GM18519 (cell line): ENCODE measurements at regions not wholly inside any gene's neighbourhood (a gene's known extent, or its start where the extent isn't known, plus 50 kb on each side); places are given as distances from the start of the nearest gene placed in this dataset.

Source experiments
- ATAC-seq: cut with Tn5 transposase; IDR thresholded peaks from one replicate; pipeline ENCODE4 v1.9.1; 2021; ENCODE audit warnings: mild to moderate bottlenecking, moderate library complexity; ENCODE audit not compliant: unreplicated experiment, low FRiP score

DNA sequence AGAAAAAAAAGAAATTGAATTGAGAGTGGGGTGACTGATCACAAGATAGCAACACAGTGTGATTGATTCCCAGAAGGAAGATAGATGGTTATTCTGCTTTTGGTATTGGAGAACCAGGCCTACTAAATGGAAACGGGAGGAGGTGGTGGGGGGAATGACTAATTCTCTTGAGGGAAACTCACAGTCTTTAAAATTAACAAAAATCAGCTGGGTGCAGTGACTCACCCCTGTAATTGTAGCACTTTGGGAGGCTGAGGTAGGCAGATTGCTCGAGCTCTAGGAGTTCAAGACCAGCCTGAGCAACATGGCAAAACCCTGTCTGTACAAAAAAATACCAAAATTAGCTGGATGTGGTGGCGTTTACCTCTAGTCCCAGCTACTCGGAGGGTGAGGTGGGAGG, 134.6 kb upstream of the PDE4B start:
- no peak for ATAC-seq

DNA sequence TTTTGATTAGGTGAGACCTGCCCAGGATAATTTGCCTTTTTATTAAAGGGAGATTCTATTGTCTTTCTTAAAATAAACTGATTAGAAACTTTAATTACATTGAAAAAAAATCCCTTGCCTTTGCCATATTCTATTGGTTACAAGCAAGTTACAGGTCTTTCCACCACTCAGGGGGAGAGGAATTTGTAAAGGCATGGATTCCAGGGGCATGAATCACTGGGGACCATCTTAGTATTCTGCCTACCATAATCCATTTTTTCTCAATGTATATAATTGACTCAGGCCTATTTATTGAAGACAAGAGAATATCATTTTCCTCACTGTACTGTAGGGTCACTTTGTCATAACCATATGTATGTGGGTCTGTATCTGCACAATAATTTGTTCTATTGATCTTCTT, 124.3 kb upstream of the PDE4B start:
- ATAC-seq, result no peak

- no peak for ATAC-seq
Measured at GRCh38 chr1:65670518-65670917, 122.2 kb upstream of the PDE4B start.

GRCh38 chr1:65674522-65674921, 118.2 kb upstream of the PDE4B start:
- ATAC-seq, result no peak

DNA sequence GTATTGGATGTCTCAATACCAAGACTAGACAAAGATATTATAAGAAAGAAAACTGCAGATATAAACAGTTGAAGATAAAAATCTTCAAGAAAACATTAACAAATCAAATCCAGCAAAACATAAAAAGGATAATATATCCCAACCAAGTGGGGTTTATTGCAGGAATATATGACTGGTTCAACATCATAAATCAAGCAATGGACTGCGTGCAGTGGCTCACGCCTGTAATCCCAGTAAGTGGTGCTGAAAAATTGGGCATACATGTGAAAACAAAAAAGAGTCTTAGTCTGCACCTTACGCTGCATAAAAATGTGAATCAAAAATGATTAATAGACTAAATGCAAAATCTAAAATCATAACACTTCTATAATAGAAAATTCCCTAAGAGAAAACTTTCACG, 112.9 kb upstream of the PDE4B start:
- no peak for ATAC-seq

DNA sequence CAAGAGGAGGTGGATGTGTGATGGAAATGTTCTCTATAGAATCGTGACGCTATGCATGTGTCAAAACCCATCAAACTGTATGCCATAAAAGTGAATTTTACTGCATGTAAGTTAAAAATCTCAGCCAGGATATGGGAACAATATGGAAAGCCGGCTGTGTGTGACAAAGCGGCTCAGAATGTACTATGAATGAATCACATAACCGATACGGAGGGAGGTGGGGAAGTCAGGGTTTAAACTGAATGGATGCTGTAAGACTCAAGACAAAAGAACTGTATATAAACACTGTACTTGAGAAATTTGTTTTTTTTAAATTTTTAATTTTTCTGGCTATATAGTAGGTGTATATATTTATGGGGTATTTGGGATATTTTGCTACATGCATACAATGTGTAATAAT, 111.6 kb upstream of the PDE4B start:
- no peak for ATAC-seq

DNA sequence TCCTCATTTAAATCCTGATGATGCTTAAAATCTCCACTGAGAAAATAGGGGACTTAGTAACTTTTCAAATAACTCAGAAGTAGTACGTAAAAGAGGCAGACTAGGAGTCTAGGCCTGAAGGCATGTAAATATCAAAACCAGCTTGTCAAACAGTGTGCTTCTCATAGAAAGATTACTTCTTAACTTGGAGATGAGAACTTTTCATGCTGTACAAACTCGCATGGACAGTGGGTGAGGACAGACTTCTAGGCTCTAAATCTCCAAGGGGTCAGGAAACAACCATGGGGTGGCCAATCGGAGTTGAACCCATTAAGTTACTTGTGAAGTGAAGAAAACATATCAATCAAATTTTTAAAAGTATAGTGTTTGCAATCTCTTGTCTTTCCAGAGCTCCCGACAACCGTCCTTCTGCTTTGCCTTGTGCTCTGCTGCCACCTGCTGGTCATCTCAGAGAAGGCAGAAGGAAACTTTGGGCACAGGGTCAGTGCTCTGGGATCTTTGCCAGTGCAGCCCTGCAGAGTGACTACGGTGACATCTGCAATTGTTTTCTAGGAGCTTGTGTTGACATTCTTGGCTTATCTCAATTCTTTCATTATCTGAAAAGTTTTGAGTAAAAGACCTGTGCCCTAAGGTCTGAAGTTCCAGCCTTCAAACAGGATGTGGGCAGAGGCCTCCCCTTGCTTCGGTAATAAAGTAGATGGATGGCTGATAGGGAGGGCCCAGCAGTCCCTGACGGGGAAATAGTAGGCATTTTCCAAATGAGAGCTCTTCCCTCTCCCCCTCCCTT, 105.1 kb upstream of the PDE4B start:
- peak; percentile 91 for ATAC-seq

- no peak for ATAC-seq
Measured at GRCh38 chr1:65688215-65688566, 104.5 kb upstream of the PDE4B start.

DNA sequence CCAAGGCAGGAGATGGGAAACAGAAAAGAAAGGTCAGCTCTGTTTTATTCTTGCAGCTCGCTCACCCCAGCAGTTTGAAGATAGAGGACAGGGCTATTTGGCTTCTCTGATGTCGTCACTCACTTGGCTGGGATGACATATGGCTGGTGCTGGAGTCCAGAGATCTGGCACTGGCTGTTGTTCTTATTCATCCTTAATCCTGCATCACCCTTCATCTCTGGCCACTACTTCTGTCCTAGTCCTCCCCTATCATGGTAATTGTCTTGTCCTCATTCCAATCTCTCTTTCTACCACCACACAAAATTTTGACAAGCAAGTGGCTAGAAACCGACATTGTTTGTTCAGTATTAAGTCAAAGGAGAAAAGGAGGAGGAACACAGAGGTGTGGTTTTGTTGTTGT, 103.8 kb upstream of the PDE4B start:
- ATAC-seq, result no peak

DNA sequence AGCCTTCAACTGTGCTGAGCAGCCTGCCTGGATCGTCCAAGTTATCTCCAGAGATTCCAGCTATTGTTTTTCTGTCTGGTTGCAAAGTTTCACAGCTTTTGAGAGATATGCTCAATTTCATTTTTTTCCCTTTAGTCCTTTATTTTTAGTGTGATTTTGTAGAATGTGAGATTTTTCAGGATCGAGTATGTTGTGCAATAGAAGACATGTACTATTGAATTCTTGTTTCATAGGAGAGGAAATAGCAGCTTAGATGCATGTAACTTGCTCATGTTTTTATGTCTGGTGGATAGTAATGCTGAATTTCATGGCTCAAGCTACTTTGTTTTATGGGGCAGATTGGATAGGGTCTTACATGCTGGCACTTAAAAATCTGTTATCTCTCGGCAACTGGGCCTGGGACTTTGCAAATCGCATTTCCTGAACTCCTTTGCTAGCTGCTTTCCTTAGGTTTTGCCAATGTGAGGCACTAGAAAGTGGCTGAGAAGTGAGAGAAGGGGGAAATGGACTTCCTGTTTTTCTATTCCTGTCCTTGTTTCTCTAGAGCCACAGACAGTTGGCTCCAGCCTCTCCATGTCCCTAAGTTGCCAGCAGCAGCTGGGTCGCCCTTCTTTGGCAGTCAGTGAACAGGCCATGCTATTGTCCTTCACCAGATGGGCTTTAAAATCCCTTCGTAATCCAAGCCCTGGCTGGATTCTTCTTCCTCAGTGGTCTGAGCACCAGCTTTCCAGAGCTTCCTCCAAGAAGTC, 101.4 kb upstream of the PDE4B start:
- no peak for ATAC-seq

- no peak for ATAC-seq
Measured at GRCh38 chr1:65691972-65692371, 100.7 kb upstream of the PDE4B start.

DNA sequence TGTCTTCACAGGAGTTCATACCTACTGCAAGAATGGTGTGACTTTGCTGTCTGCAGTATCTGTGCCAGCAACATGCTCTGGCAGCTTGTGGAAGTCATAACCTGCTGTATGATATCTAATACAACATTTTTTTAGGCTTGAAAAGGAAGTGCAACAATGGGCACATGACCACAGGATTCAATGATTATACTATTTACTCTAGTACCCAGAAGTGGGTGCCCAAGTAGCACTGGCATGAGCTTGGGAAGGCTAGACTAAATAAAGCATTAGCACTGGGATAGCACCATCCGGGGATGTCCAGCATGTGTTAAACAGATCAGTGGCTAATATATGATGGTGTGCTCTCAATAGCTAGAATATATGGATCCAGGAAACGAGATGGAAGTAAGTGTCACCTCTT, 98.6 kb upstream of the PDE4B start:
- ATAC-seq, result no peak

GRCh38 chr1:65694933-65695332, 97.8 kb upstream of the PDE4B start:
- no peak for ATAC-seq

GRCh38 chr1:65698590-65698989, 94.1 kb upstream of the PDE4B start:
- no peak for ATAC-seq

- ATAC-seq, result no peak
Measured at GRCh38 chr1:65703853-65704252, 88.8 kb upstream of the PDE4B start.

DNA sequence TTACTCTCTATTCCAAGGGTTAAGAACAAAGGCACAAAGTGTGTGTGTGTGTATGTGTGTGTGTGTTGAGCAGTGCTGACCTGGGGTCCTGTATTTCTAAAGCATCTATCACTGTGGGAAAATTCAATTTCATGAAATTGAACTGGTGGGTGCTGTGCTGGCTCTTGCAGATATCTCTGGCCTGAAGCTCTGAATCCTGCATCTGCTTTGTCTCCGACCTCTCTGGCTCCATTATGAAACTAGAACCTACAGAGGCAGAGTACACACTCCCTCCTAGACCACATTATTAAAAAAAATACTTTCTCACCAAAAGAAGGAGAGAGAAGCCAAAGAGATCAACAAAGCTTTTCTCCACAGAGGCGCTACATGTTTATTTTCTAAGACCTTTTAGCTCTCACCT, 88.4 kb upstream of the PDE4B start:
- no peak for ATAC-seq

- no peak for ATAC-seq
Measured at GRCh38 chr1:65717815-65718454, 74.8 kb upstream of the PDE4B start.

DNA sequence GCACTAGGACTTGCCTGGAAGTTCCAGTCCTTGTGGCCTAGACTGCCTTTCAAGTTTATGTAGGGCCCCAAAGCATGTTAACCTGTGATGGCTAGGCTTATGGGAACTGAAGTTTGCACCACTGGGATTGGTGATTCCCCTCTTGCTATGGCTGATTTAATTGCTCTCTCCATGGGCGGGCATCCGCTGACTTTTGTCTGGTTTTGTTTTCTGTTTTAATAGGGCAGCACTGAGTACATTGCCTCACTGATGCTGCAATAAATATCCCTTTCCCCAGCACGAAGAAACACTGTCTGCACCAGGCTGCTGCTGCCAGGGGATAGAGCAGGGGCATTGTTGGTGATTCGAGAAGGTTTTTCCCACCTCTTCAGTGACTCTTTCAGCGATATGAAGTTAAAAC, 73.3 kb upstream of the PDE4B start:
- ATAC-seq, result no peak

- ATAC-seq, result no peak
Measured at GRCh38 chr1:65722461-65722860, 70.2 kb upstream of the PDE4B start.

DNA sequence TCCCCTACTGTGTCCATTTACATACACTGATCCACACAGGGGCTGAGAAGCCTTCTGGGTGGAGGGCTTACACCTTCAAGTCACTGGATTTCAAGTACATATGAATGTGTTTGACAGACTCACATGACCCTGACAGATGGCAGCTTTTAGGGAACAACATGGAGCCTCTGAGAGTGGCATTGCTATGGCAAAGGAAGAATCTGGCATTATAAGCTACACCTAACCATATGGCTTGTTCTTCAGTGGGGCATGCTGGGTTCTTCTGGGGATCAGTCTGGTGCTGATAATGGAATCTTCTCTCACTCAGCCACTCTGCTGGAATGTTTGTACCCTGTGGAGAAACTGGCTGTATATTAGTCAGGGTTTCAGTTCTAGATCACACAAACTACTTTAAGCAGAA, 68.5 kb upstream of the PDE4B start:
- ATAC-seq, result no peak

DNA sequence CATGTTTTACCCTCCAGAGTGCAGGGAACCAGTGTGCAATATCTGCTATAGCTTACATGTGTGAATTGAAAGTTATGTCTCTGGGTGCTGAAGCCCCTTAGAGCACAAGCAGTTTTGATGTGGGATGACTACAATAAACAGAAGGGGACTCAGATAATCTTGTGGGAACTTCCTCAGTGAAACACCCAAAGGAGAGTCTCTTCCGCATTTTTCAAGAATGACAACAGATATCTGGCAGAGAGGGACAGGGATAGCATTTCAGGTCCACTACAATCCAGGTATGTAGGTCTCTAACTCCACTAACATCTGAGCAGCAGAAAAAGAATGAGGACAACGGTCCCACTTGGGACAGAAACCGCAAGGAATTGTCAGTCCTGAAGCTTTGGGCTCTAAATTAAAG, 67.6 kb upstream of the PDE4B start:
- no peak for ATAC-seq

GRCh38 chr1:65728504-65728903, 64.2 kb upstream of the PDE4B start:
- ATAC-seq, result no peak
